IMR-90 (cell line): ENCODE measurements at regions not wholly inside any gene's neighbourhood (a gene's known extent, or its start where the extent isn't known, plus 50 kb on each side); places are given as distances from the start of the nearest gene placed in this dataset.

Experiments used
- ATAC-seq: fragments of 200-7000 bp; cut with Tn5 transposase; 2 replicates; pipeline ENCODE4 v1.9.1; 2020; ENCODE audit warnings: low read depth, mild to moderate bottlenecking, moderate library complexity
- BruUV-seq: library from RNA; stranded (reverse); fragments of 400-500 nt; replicated peaks from 2 replicates; lab custom pipeline; 2021; lab: Mats Ljungman, UMichigan
- CTCF ChIA-PET: fragments of 300-600 bp; formaldehyde crosslinking; extraction: SDS; loops from one replicate; lab custom pipeline; 2021; ENCODE audit warnings: antibody characterized with exemption; lab: Yijun Ruan, JAX
- POLR2A ChIA-PET: fragments of 300-600 bp; sonication (Branson Sonifier 250); formaldehyde crosslinking; loops from one replicate; lab custom pipeline; 2022; ENCODE audit warnings: antibody characterized with exemption; ENCODE audit not compliant: unreplicated experiment; lab: Charles Lee
- DNase-seq: peaks from one replicate; pipeline ENCODE4 v3.0.0; 2013
- H2AFZ ChIP-seq: replicated peaks from 2 replicates; pipeline ENCODE3; 2013; ENCODE audit warnings: low read length, mild to moderate bottlenecking; ENCODE audit not compliant: poor library complexity
- H2AK5ac ChIP-seq: 2 replicates; pipeline ENCODE4 v1.6.1; 2013; ENCODE audit warnings: low read depth, low read length, inconsistent platforms
- H2AK9ac ChIP-seq: replicated peaks from 2 replicates; pipeline ENCODE3; 2013; ENCODE audit warnings: mild to moderate bottlenecking, low read depth, low read length, moderate library complexity; ENCODE audit not compliant: poor library complexity
- H2BK120ac ChIP-seq: 2 replicates; pipeline ENCODE4 v1.6.1; 2013; ENCODE audit warnings: low read depth, low read length, inconsistent platforms
- H2BK15ac ChIP-seq: 3 replicates; pipeline ENCODE4 v1.6.1; 2013; ENCODE audit warnings: low read depth, low read length, inconsistent platforms
- H2BK20ac ChIP-seq: 2 replicates; pipeline ENCODE4 v1.6.1; 2013; ENCODE audit warnings: low read depth, mild to moderate bottlenecking, inconsistent platforms, low read length, moderate library complexity
- H2BK5ac ChIP-seq: 2 replicates; pipeline ENCODE4 v1.6.1; 2013; ENCODE audit warnings: mild to moderate bottlenecking, low read depth, low read length, inconsistent platforms; ENCODE audit not compliant: poor library complexity, severe bottlenecking
- H3K14ac ChIP-seq: replicated peaks from 2 replicates; pipeline ENCODE4 v1.6.1; 2013; ENCODE audit warnings: low read depth, low read length, inconsistent platforms
- H3K18ac ChIP-seq: 2 replicates; pipeline ENCODE4 v1.6.1; 2013; ENCODE audit warnings: low read depth, low read length, control low read depth
- H3K23ac ChIP-seq: 2 replicates; pipeline ENCODE4 v1.6.1; 2013; ENCODE audit warnings: low read depth, low read length, inconsistent platforms
- H3K27ac ChIP-seq: 2 replicates; pipeline ENCODE4 v1.5.1; 2013; ENCODE audit warnings: mild to moderate bottlenecking, control low read depth, low read length; ENCODE audit not compliant: insufficient read depth
- H3K27me3 ChIP-seq: 2 replicates; pipeline ENCODE4 v1.6.1; 2013; ENCODE audit warnings: low read length; ENCODE audit not compliant: control insufficient read depth, insufficient read depth
- H3K36me3 ChIP-seq: 2 replicates; pipeline ENCODE4 v1.6.1; 2013; ENCODE audit warnings: low read length, mixed read lengths; ENCODE audit not compliant: control insufficient read depth, insufficient read depth
- H3K4ac ChIP-seq: 2 replicates; pipeline ENCODE4 v1.6.1; 2013; ENCODE audit warnings: low read depth, low read length, inconsistent platforms
- H3K4me1 ChIP-seq: 2 replicates; pipeline ENCODE4 v1.6.1; 2013; ENCODE audit warnings: low read length, mixed read lengths; ENCODE audit not compliant: control insufficient read depth, insufficient read depth
- H3K4me2 ChIP-seq: 2 replicates; pipeline ENCODE4 v1.6.1; 2013; ENCODE audit warnings: low read depth, mild to moderate bottlenecking, control low read depth, low read length, moderate library complexity
- H3K4me3 ChIP-seq: 2 replicates; pipeline ENCODE4 v1.5.1; 2013; ENCODE audit warnings: low read depth, mild to moderate bottlenecking, control low read depth, low read length, moderate library complexity; ENCODE audit not compliant: insufficient read depth
- H3K56ac ChIP-seq: 2 replicates; pipeline ENCODE4 v1.6.1; 2013; ENCODE audit warnings: low read length, inconsistent platforms; ENCODE audit not compliant: insufficient read depth; ENCODE audit errors: extremely low read depth
- H3K79me1 ChIP-seq, 2 experiments: 2 replicates each; pipeline ENCODE4 v1.6.1; 2013; ENCODE audit warnings: low read length in 2 of 2, inconsistent platforms in 1 of 2, low read depth in 1 of 2
- H3K9ac ChIP-seq: 2 replicates; pipeline ENCODE4 v1.6.1; 2013; ENCODE audit warnings: low read depth, low read length, control low read depth
- H3K9me1 ChIP-seq: 2 replicates; pipeline ENCODE4 v1.6.1; 2013; ENCODE audit warnings: low read length, inconsistent platforms; ENCODE audit not compliant: insufficient read depth
- H3K9me3 ChIP-seq: 2 replicates; pipeline ENCODE4 v1.6.1; 2013; ENCODE audit warnings: low read length; ENCODE audit not compliant: control insufficient read depth, insufficient read depth
- H4K20me1 ChIP-seq: 2 replicates; pipeline ENCODE4 v1.6.1; 2013; ENCODE audit warnings: low read length, inconsistent platforms; ENCODE audit not compliant: insufficient read depth
- H4K5ac ChIP-seq: 2 replicates; pipeline ENCODE4 v1.6.1; 2013; ENCODE audit warnings: mild to moderate bottlenecking, low read depth, low read length, control low read depth
- H4K8ac ChIP-seq, 2 experiments: 2 replicates each; pipeline ENCODE4 v1.6.1; 2013; ENCODE audit warnings: low read depth in 2 of 2, low read length in 2 of 2, control low read depth in 1 of 2, inconsistent platforms in 1 of 2
- H4K91ac ChIP-seq: 2 replicates; pipeline ENCODE4 v1.6.1; 2013; ENCODE audit warnings: low read depth, low read length, inconsistent platforms; ENCODE audit not compliant: insufficient read depth
- BHLHE40 ChIP-seq: fragments of 150-350 bp; IDR thresholded peaks from 2 replicates; pipeline ENCODE4 v1.6.1; 2016; ENCODE audit warnings: mild to moderate bottlenecking, low read depth, low read length
- CEBPB ChIP-seq: IDR thresholded peaks from 2 replicates; pipeline ENCODE4 v1.6.1; 2012; ENCODE audit warnings: low read depth, low read length, improper control_type of control experiment
- CHD1 ChIP-seq: IDR thresholded peaks from 2 replicates; pipeline ENCODE4 v1.6.1; 2012; ENCODE audit warnings: low read depth, low read length, improper control_type of control experiment
- CTCF ChIP-seq: conservative IDR thresholded peaks from 2 replicates; pipeline ENCODE4 v1.5.1; 2012; ENCODE audit warnings: mild to moderate bottlenecking, low read depth, low read length, improper control_type of control experiment
- ELK1 ChIP-seq: fragments of 150-350 bp; IDR thresholded peaks from 2 replicates; pipeline ENCODE4 v1.6.1; 2016; ENCODE audit warnings: low read depth, mild to moderate bottlenecking, low read length, moderate library complexity, borderline replicate concordance
- FOS ChIP-seq: fragments of 150-350 bp; IDR thresholded peaks from 2 replicates; pipeline ENCODE4 v1.6.1; 2016; ENCODE audit warnings: low read depth, low read length
- MAFK ChIP-seq: IDR thresholded peaks from 2 replicates; pipeline ENCODE4 v1.6.1; 2012; ENCODE audit warnings: low read depth, low read length, improper control_type of control experiment
- MAZ ChIP-seq: IDR thresholded peaks from 2 replicates; pipeline ENCODE4 v1.6.1; 2012; ENCODE audit warnings: low read depth, mild to moderate bottlenecking, low read length, improper control_type of control experiment, moderate library complexity, borderline replicate concordance
- MXI1 ChIP-seq: IDR thresholded peaks from 2 replicates; pipeline ENCODE4 v1.6.1; 2012; ENCODE audit warnings: low read depth, mild to moderate bottlenecking, low read length, moderate library complexity, borderline replicate concordance
- NFE2L2 ChIP-seq: fragments of 150-350 bp; IDR thresholded peaks from 2 replicates; pipeline ENCODE4 v1.6.1; 2016; ENCODE audit warnings: low read depth, mild to moderate bottlenecking, low read length
- POLR2A ChIP-seq: IDR thresholded peaks from 2 replicates; pipeline ENCODE4 v1.6.1; 2012; ENCODE audit warnings: mild to moderate bottlenecking, low read depth, low read length
- RAD21 ChIP-seq: IDR thresholded peaks from 2 replicates; pipeline ENCODE4 v1.6.1; 2012; ENCODE audit warnings: low read length, improper control_type of control experiment
- RCOR1 ChIP-seq: IDR thresholded peaks from 2 replicates; pipeline ENCODE4 v1.6.1; 2012; ENCODE audit warnings: mild to moderate bottlenecking, low read length, improper control_type of control experiment; ENCODE audit not compliant: insufficient replicate concordance
- RFX5 ChIP-seq: IDR thresholded peaks from 2 replicates; pipeline ENCODE4 v1.8.0; 2012; ENCODE audit warnings: low read depth, mild to moderate bottlenecking, low read length, moderate library complexity
- SMC3 ChIP-seq: fragments of 150-350 bp; IDR thresholded peaks from 2 replicates; pipeline ENCODE4 v1.6.1; 2016; ENCODE audit warnings: low read depth, mild to moderate bottlenecking, antibody characterized with exemption, low read length, moderate library complexity
- USF2 ChIP-seq: fragments of 150-350 bp; IDR thresholded peaks from 2 replicates; pipeline ENCODE4 v1.6.1; 2017; ENCODE audit warnings: mild to moderate bottlenecking, antibody characterized with exemption, low read length, low read depth
- WGBS, 2 experiments: methylation state at CpG; one replicate each; pipeline versions ENCODE4 v1.1.5 to v1.1.7; 2013; ENCODE audit warnings: missing lambda C conversion rate in 2 of 2; ENCODE audit not compliant: insufficient read length in 1 of 2; ENCODE audit errors: extremely low coverage in 2 of 2; 5-methylcytosine and 5-hydroxymethylcytosine counted together
- dilution Hi-C: fragments of 300-500 bp; cut with HindIII; formaldehyde crosslinking; loops from one replicate; pipeline ENCODE4 v1.14.3; 2018; ENCODE audit warnings: low sequenced_read_pairs; ENCODE audit not compliant: unreplicated experiment
- in situ Hi-C: fragments of 300-500 bp; cut with MboI; formaldehyde crosslinking; loops from 3 replicates; pipeline ENCODE4 v1.14.3; 2019; ENCODE audit warnings: low sequenced_read_pairs, inconsistent platforms, mixed read lengths
- intact Hi-C: fragments of 100-400 bp; cut with micrococcal nuclease; formaldehyde crosslinking; loops from 2 replicates; pipeline ENCODE4 v1.10.0; 2022

- Histone ChIP-seq H3K4me2 (no peak overlapping the region), H4K5ac (no peak overlapping the region), H3K4ac (no peak overlapping the region), H4K20me1 (no peaks in the 10 kb centered on the region), H2BK5ac (no peak overlapping the region), H2BK15ac (no peak overlapping the region), H3K56ac (no peak overlapping the region), H3K27ac (no peak overlapping the region), H2AFZ (no peak overlapping the region), H3K9me3 (0 out of 2 replicates have a peak, but pooled peaks cover 2% of the 10 kb centered on the region), H3K36me3 (no peaks in the 10 kb centered on the region), H2AK9ac (no peak overlapping the region), H4K91ac (no peak overlapping the region), H3K9me1 (no peaks in the 10 kb centered on the region), H3K9ac (no peak overlapping the region), H2AK5ac (no peak overlapping the region), H3K14ac (no peak overlapping the region), H3K4me1 (no peaks in the 10 kb centered on the region), H3K79me1 (no peaks in the 10 kb centered on the region), H2BK120ac (no peak overlapping the region), H3K27me3 (peaks cover 2% of the 10 kb centered on the region; the same call in 1 of the 2 replicates), H3K18ac (no peak overlapping the region), H4K8ac (no peak overlapping the region), H3K23ac (no peak overlapping the region), H2BK20ac (no peak overlapping the region), H3K4me3 (no peak overlapping the region)
- ATAC-seq = no peak
- intact Hi-C loops = no loop called here
- dilution Hi-C loops = no loop called here
- BruUV-seq = no TSS peak
- WGBS, 2 experiments = no CpG with 5 or more reads among the region's 1 CpG
- TF ChIP-seq MAZ (no peak), CEBPB (no peak), BHLHE40 (no peak), MAFK (no peak), NFE2L2 (no peak), SMC3 (no peak), USF2 (no peak), RCOR1 (no peak), MXI1 (no peak), FOS (no peak), CHD1 (no peak), RAD21 (no peak), POLR2A (no peak), CTCF (no peak), ELK1 (no peak), RFX5 (no peak)
- ChIA-PET POLR2A (no interaction called here), CTCF (interaction anchor here (0.6 kb wide), 1 partner anchor 63 kb away, joined by 3 read pairs; no protein-coding TSS in a partner anchor)
- in situ Hi-C loops = no loop called here
- DNase-seq = no peak
These were observed 141.3 kb downstream of the QRSL1 start for GRCh38 chr6:106770663-106771062.
